ENCODE measurements at regions not wholly inside any gene's neighbourhood (a gene's known extent, or its start where the extent isn't known, plus 50 kb on each side); places are given as distances from the start of the nearest gene placed in this dataset.

- no peaks in the 10 kb centered on the region for H3K27me3 ChIP-seq
- no peak overlapping the region for H3K4me3 ChIP-seq
- TF ChIP-seq CTCF (IDR thresholded peaks at IDR 0.05) (no peak), POLR2A (IDR thresholded peaks at IDR 0.05) (no peak)
- no peaks in the 10 kb centered on the region for H3K4me1 ChIP-seq
- no peak overlapping the region for H3K27ac ChIP-seq
- no peaks in the 10 kb centered on the region for H3K36me3 ChIP-seq
- no peak for DNase-seq
- no peaks in the 10 kb centered on the region for H3K9me3 ChIP-seq
Measured at GRCh38 chr17:72295916-72296315, 175.1 kb downstream of the SOX9 start.

GRCh38 chr17:72296456-72296855, 175.6 kb downstream of the SOX9 start:
- TF ChIP-seq CTCF (IDR thresholded peaks at IDR 0.05): no peak
- no peak for TF ChIP-seq POLR2A (IDR thresholded peaks at IDR 0.05)
- Histone ChIP-seq H3K27me3 (no peaks in the 10 kb centered on the region), H3K27ac (no peak overlapping the region), H3K36me3 (no peaks in the 10 kb centered on the region), H3K4me3 (no peak overlapping the region), H3K4me1 (no peaks in the 10 kb centered on the region), H3K9me3 (no peaks in the 10 kb centered on the region)
- no peak for DNase-seq

- no peak for DNase-seq
- Histone ChIP-seq H3K4me1 (no peaks in the 10 kb centered on the region), H3K36me3 (no peaks in the 10 kb centered on the region), H3K27ac (no peak overlapping the region), H3K4me3 (no peak overlapping the region), H3K27me3 (no peaks in the 10 kb centered on the region), H3K9me3 (no peaks in the 10 kb centered on the region)
- TF ChIP-seq POLR2A (IDR thresholded peaks at IDR 0.05) (no peak), CTCF (IDR thresholded peaks at IDR 0.05) (no peak)
Measured at GRCh38 chr17:72297326-72298115, 176.7 kb downstream of the SOX9 start.

GRCh38 chr17:72299100-72299499, 178.3 kb downstream of the SOX9 start:
- no peaks in the 10 kb centered on the region for H3K36me3 ChIP-seq
- no peak overlapping the region for H3K4me3 ChIP-seq
- no peak for TF ChIP-seq CTCF (IDR thresholded peaks at IDR 0.05)
- no peak for TF ChIP-seq POLR2A (IDR thresholded peaks at IDR 0.05)
- no peaks in the 10 kb centered on the region for H3K27me3 ChIP-seq
- no peaks in the 10 kb centered on the region for H3K9me3 ChIP-seq
- no peak overlapping the region for H3K27ac ChIP-seq
- DNase-seq: no peak
- H3K4me1 ChIP-seq: no peaks in the 10 kb centered on the region

- no peak for DNase-seq
- Histone ChIP-seq H3K36me3 (no peaks in the 10 kb centered on the region), H3K9me3 (no peaks in the 10 kb centered on the region), H3K4me1 (no peaks in the 10 kb centered on the region), H3K27ac (no peak overlapping the region), H3K27me3 (no peaks in the 10 kb centered on the region), H3K4me3 (no peak overlapping the region)
- TF ChIP-seq CTCF (IDR thresholded peaks at IDR 0.05) (no peak), POLR2A (IDR thresholded peaks at IDR 0.05) (no peak)
Measured at GRCh38 chr17:72299592-72299991, 178.8 kb downstream of the SOX9 start.

Data from Peyer's patch (tissue), 4 donors.